ENCODE measurements at regions not wholly inside any gene's neighbourhood (a gene's known extent, or its start where the extent isn't known, plus 50 kb on each side); places are given as distances from the start of the nearest gene placed in this dataset.

- ATAC-seq (ENCODE audit: low read depth) (no peak), DNase-seq (ENCODE audit: low spot score in 2 of 2) (no peak)
- peaks cover 2% of the 10 kb centered on the region for H3K36me3 Mint-ChIP-seq
- no peaks in the 10 kb centered on the region for H3K27me3 Mint-ChIP-seq
- H3K27ac Mint-ChIP-seq: no peak overlapping the region
- H3K4me3 Mint-ChIP-seq: no peak overlapping the region
- H3K9me3 Mint-ChIP-seq: peaks cover 4% of the 10 kb centered on the region
- peaks cover 2% of the 10 kb centered on the region for H3K4me1 Mint-ChIP-seq
These were observed 437.8 kb downstream of the LTN1 start for GRCh38 chr21:28554660-28555475.

- H3K27ac Mint-ChIP-seq: no peak overlapping the region
- H3K4me1 Mint-ChIP-seq: no peaks in the 10 kb centered on the region
- no peak overlapping the region for H3K4me3 Mint-ChIP-seq
- H3K27me3 Mint-ChIP-seq: no peaks in the 10 kb centered on the region
- H3K36me3 Mint-ChIP-seq: peaks cover 4% of the 10 kb centered on the region
- no peaks in the 10 kb centered on the region for H3K9me3 Mint-ChIP-seq
- no peak for DNase-seq (ENCODE audit: low spot score in 2 of 2)
- no peak for ATAC-seq (ENCODE audit: low read depth)
These were observed 442.4 kb downstream of the LTN1 start for GRCh38 chr21:28550057-28550825.

GRCh38 chr21:28548291-28548690 is 444.4 kb downstream of the LTN1 start:
- no peaks in the 10 kb centered on the region for H3K4me1 Mint-ChIP-seq
- H3K27me3 Mint-ChIP-seq: no peaks in the 10 kb centered on the region
- ATAC-seq (ENCODE audit: low read depth) (no peak), DNase-seq (ENCODE audit: low spot score in 2 of 2) (no peak)
- H3K9me3 Mint-ChIP-seq: no peaks in the 10 kb centered on the region
- H3K4me3 Mint-ChIP-seq: no peak overlapping the region
- H3K27ac Mint-ChIP-seq: no peak overlapping the region
- peaks cover 2% of the 10 kb centered on the region for H3K36me3 Mint-ChIP-seq

GRCh38 chr21:28547766-28548165 is 444.9 kb downstream of the LTN1 start:
- Mint-ChIP-seq H3K4me1 (no peaks in the 10 kb centered on the region), H3K9me3 (no peaks in the 10 kb centered on the region), H3K27me3 (no peaks in the 10 kb centered on the region), H3K27ac (no peak overlapping the region), H3K36me3 (peaks cover 2% of the 10 kb centered on the region), H3K4me3 (no peak overlapping the region)
- DNase-seq (ENCODE audit: low spot score in 2 of 2) (no peak), ATAC-seq (ENCODE audit: low read depth) (no peak)

GRCh38 chr21:28543975-28544374 is 448.7 kb downstream of the LTN1 start:
- no peaks in the 10 kb centered on the region for H3K9me3 Mint-ChIP-seq
- DNase-seq (ENCODE audit: low spot score in 2 of 2) (no peak), ATAC-seq (ENCODE audit: low read depth) (no peak)
- H3K27ac Mint-ChIP-seq: no peak overlapping the region
- H3K4me3 Mint-ChIP-seq: no peak overlapping the region
- H3K36me3 Mint-ChIP-seq: peaks cover 2% of the 10 kb centered on the region
- no peaks in the 10 kb centered on the region for H3K4me1 Mint-ChIP-seq
- H3K27me3 Mint-ChIP-seq: no peaks in the 10 kb centered on the region

- Mint-ChIP-seq H3K27me3 (no peaks in the 10 kb centered on the region), H3K4me1 (no peaks in the 10 kb centered on the region), H3K4me3 (no peak overlapping the region), H3K27ac (no peak overlapping the region), H3K36me3 (peaks cover 2% of the 10 kb centered on the region), H3K9me3 (no peaks in the 10 kb centered on the region)
- DNase-seq (ENCODE audit: low spot score in 2 of 2) (no peak), ATAC-seq (ENCODE audit: low read depth) (no peak)
These were observed 451.1 kb downstream of the LTN1 start for GRCh38 chr21:28541371-28542112.

GRCh38 chr21:28540514-28540913 is 452.2 kb downstream of the LTN1 start:
- H3K4me1 Mint-ChIP-seq: no peaks in the 10 kb centered on the region
- H3K4me3 Mint-ChIP-seq: no peak overlapping the region
- no peaks in the 10 kb centered on the region for H3K9me3 Mint-ChIP-seq
- ATAC-seq (ENCODE audit: low read depth) (no peak), DNase-seq (ENCODE audit: low spot score in 2 of 2) (no peak)
- no peaks in the 10 kb centered on the region for H3K27me3 Mint-ChIP-seq
- H3K27ac Mint-ChIP-seq: no peak overlapping the region
- H3K36me3 Mint-ChIP-seq: no peaks in the 10 kb centered on the region

GRCh38 chr21:28539623-28539988 is 453.1 kb downstream of the LTN1 start:
- Mint-ChIP-seq H3K27me3 (peaks cover 4% of the 10 kb centered on the region), H3K4me3 (no peak overlapping the region), H3K4me1 (no peaks in the 10 kb centered on the region), H3K36me3 (no peaks in the 10 kb centered on the region), H3K9me3 (no peaks in the 10 kb centered on the region), H3K27ac (no peak overlapping the region)
- no peak for ATAC-seq (ENCODE audit: low read depth)
- no peak for DNase-seq (ENCODE audit: low spot score in 2 of 2)

GRCh38 chr21:28538987-28539622 is 453.6 kb downstream of the LTN1 start:
- DNase-seq (ENCODE audit: low spot score in 2 of 2) (no peak), ATAC-seq (ENCODE audit: low read depth) (no peak)
- no peak overlapping the region for H3K27ac Mint-ChIP-seq
- no peaks in the 10 kb centered on the region for H3K36me3 Mint-ChIP-seq
- no peak overlapping the region for H3K4me3 Mint-ChIP-seq
- no peaks in the 10 kb centered on the region for H3K4me1 Mint-ChIP-seq
- no peaks in the 10 kb centered on the region for H3K9me3 Mint-ChIP-seq
- H3K27me3 Mint-ChIP-seq: peaks cover 4% of the 10 kb centered on the region

- no peak overlapping the region for H3K4me3 Mint-ChIP-seq
- no peak overlapping the region for H3K27ac Mint-ChIP-seq
- DNase-seq (ENCODE audit: low spot score in 2 of 2): no peak
- H3K4me1 Mint-ChIP-seq: no peaks in the 10 kb centered on the region
- H3K27me3 Mint-ChIP-seq: peaks cover 4% of the 10 kb centered on the region
- no peak for ATAC-seq (ENCODE audit: low read depth)
- no peaks in the 10 kb centered on the region for H3K9me3 Mint-ChIP-seq
- no peaks in the 10 kb centered on the region for H3K36me3 Mint-ChIP-seq
These were observed 455.2 kb downstream of the LTN1 start for GRCh38 chr21:28537371-28538079.

- no peak for DNase-seq (ENCODE audit: low spot score in 2 of 2)
- H3K27ac Mint-ChIP-seq: no peak overlapping the region
- peaks cover 4% of the 10 kb centered on the region for H3K27me3 Mint-ChIP-seq
- H3K9me3 Mint-ChIP-seq: no peaks in the 10 kb centered on the region
- no peak overlapping the region for H3K4me3 Mint-ChIP-seq
- no peak for ATAC-seq (ENCODE audit: low read depth)
- H3K36me3 Mint-ChIP-seq: no peaks in the 10 kb centered on the region
- H3K4me1 Mint-ChIP-seq: no peaks in the 10 kb centered on the region
These were observed 460.2 kb downstream of the LTN1 start for GRCh38 chr21:28532446-28532845.

GRCh38 chr21:28523367-28523766 is 469.3 kb downstream of the LTN1 start:
- no peaks in the 10 kb centered on the region for H3K36me3 Mint-ChIP-seq
- ATAC-seq (ENCODE audit: low read depth) (no peak), DNase-seq (ENCODE audit: low spot score in 2 of 2) (no peak)
- no peaks in the 10 kb centered on the region for H3K4me1 Mint-ChIP-seq
- H3K4me3 Mint-ChIP-seq: no peak overlapping the region
- no peaks in the 10 kb centered on the region for H3K9me3 Mint-ChIP-seq
- H3K27ac Mint-ChIP-seq: no peak overlapping the region
- no peaks in the 10 kb centered on the region for H3K27me3 Mint-ChIP-seq

GRCh38 chr21:28522014-28522799 is 470.5 kb downstream of the LTN1 start:
- H3K36me3 Mint-ChIP-seq: no peaks in the 10 kb centered on the region
- H3K4me1 Mint-ChIP-seq: peaks cover under 1% of the 10 kb centered on the region
- no peak overlapping the region for H3K4me3 Mint-ChIP-seq
- no peaks in the 10 kb centered on the region for H3K9me3 Mint-ChIP-seq
- ATAC-seq (ENCODE audit: low read depth) (no peak), DNase-seq (ENCODE audit: low spot score in 2 of 2) (no peak)
- H3K27ac Mint-ChIP-seq: no peak overlapping the region
- no peaks in the 10 kb centered on the region for H3K27me3 Mint-ChIP-seq
